Hepatocyte (in vitro differentiated cells): ENCODE measurements at regions not wholly inside any gene's neighbourhood (a gene's known extent, or its start where the extent isn't known, plus 50 kb on each side); places are given as distances from the start of the nearest gene placed in this dataset.

Experiments used
- DNase-seq: peaks from one replicate; pipeline ENCODE4 v3.0.0-alpha.2; 2016; ENCODE audit warnings: low spot score
- H2AFZ ChIP-seq: fragments of 200-600 bp; sonication (generic); 2 replicates; pipeline ENCODE4 v1.6.0; 2016; ENCODE audit warnings: antibody characterized with exemption, mild to moderate bottlenecking
- H3K27ac ChIP-seq: fragments of 200-600 bp; sonication (generic); 2 replicates; pipeline ENCODE4 v1.5.1; 2016; ENCODE audit warnings: mild to moderate bottlenecking
- H3K27me3 ChIP-seq: fragments of 200-600 bp; sonication (generic); 2 replicates; pipeline ENCODE4 v1.6.1; 2016
- H3K36me3 ChIP-seq: fragments of 200-600 bp; sonication (generic); replicated peaks from 2 replicates; pipeline ENCODE4 v1.5.1; 2016; ENCODE audit warnings: low read depth; ENCODE audit not compliant: insufficient read depth
- H3K4me1 ChIP-seq: fragments of 200-600 bp; sonication (generic); 2 replicates; pipeline ENCODE4 v1.5.1; 2016; ENCODE audit warnings: mild to moderate bottlenecking, moderate library complexity; ENCODE audit not compliant: insufficient read depth
- H3K4me2 ChIP-seq: fragments of 200-600 bp; sonication (generic); 2 replicates; pipeline ENCODE4 v1.6.0; 2016
- H3K4me3 ChIP-seq: fragments of 200-600 bp; sonication (generic); 2 replicates; pipeline ENCODE4 v1.5.1; 2016; ENCODE audit warnings: mild to moderate bottlenecking
- H3K79me2 ChIP-seq: fragments of 200-600 bp; sonication (generic); 2 replicates; pipeline ENCODE4 v1.6.0; 2017; ENCODE audit warnings: mild to moderate bottlenecking
- H3K9me2 ChIP-seq: fragments of 200-600 bp; sonication (generic); replicated peaks from 2 replicates; pipeline ENCODE4 v1.6.0; 2017; ENCODE audit warnings: mild to moderate bottlenecking; ENCODE audit not compliant: insufficient read depth
- H3K9me3 ChIP-seq: fragments of 200-600 bp; sonication (generic); 2 replicates; pipeline ENCODE4 v1.5.1; 2016; ENCODE audit warnings: low read depth, mild to moderate bottlenecking
- H4K20me1 ChIP-seq: fragments of 200-600 bp; sonication (generic); 2 replicates; pipeline ENCODE4 v1.6.0; 2016; ENCODE audit warnings: mild to moderate bottlenecking; ENCODE audit not compliant: insufficient read depth, poor library complexity, severe bottlenecking
- CTCF ChIP-seq: fragments of 200-600 bp; sonication (generic); IDR thresholded peaks from 2 replicates; pipeline ENCODE4 v1.5.1; 2016; ENCODE audit warnings: antibody characterized with exemption, mild to moderate bottlenecking; ENCODE audit not compliant: poor library complexity
- EZH2 ChIP-seq: fragments of 200-600 bp; sonication (generic); IDR thresholded peaks from 2 replicates; pipeline ENCODE4 v1.6.1; 2016; ENCODE audit warnings: antibody characterized with exemption, mild to moderate bottlenecking, borderline replicate concordance
- EZH2phosphoT487 ChIP-seq: fragments of 200-600 bp; sonication (generic); IDR thresholded peaks from one replicate; pipeline ENCODE4 v1.6.1; 2018; ENCODE audit warnings: antibody characterized with exemption, mild to moderate bottlenecking, low read depth, moderate library complexity; ENCODE audit not compliant: unreplicated experiment, severe bottlenecking
- WGBS: methylation state at CpG from one replicate; pipeline ENCODE4 v1.1.6; 2016; ENCODE audit warnings: low lambda C conversion rate; ENCODE audit errors: missing lambda C conversion rate; 5-methylcytosine and 5-hydroxymethylcytosine counted together

GRCh38 chr1:163412221-163412620 is 90.5 kb downstream of the NUF2 start:
- no peaks in the 10 kb centered on the region for H3K79me2 ChIP-seq
- H3K4me2 ChIP-seq, result no peak overlapping the region
- no peaks in the 10 kb centered on the region for H3K9me2 ChIP-seq
- no peaks in the 10 kb centered on the region for H3K9me3 ChIP-seq
- no peak for DNase-seq
- WGBS, result 80% methylated on average over 1 of the region's 1 CpG
- no peak overlapping the region for H2AFZ ChIP-seq
- H3K4me1 ChIP-seq, result peaks cover 5% of the 10 kb centered on the region
- H4K20me1 ChIP-seq, result no peaks in the 10 kb centered on the region
- no peaks in the 10 kb centered on the region for H3K36me3 ChIP-seq
- no peaks in the 10 kb centered on the region for H3K27me3 ChIP-seq
- H3K4me3 ChIP-seq, result no peak overlapping the region
- TF ChIP-seq CTCF (no peak), EZH2 (no peak), EZH2phosphoT487 (no peak)
- H3K27ac ChIP-seq, result no peak overlapping the region

- no peak overlapping the region for H3K4me2 ChIP-seq
- H3K4me3 ChIP-seq, result no peak overlapping the region
- no peak overlapping the region for H2AFZ ChIP-seq
- no peaks in the 10 kb centered on the region for H3K36me3 ChIP-seq
- no peak for DNase-seq
- no peaks in the 10 kb centered on the region for H3K9me3 ChIP-seq
- no peaks in the 10 kb centered on the region for H4K20me1 ChIP-seq
- WGBS, result 94% methylated on average over 3 of the region's 3 CpGs
- no peak overlapping the region for H3K27ac ChIP-seq
- H3K4me1 ChIP-seq, result peaks cover 5% of the 10 kb centered on the region
- TF ChIP-seq EZH2phosphoT487, result no peak
- no peak for TF ChIP-seq CTCF
- TF ChIP-seq EZH2, result no peak
- no peaks in the 10 kb centered on the region for H3K79me2 ChIP-seq
- no peaks in the 10 kb centered on the region for H3K9me2 ChIP-seq
- no peaks in the 10 kb centered on the region for H3K27me3 ChIP-seq
Observed at GRCh38 chr1:163414778-163415177, 93.0 kb downstream of the NUF2 start.

GRCh38 chr1:163421701-163422100 is 99.9 kb downstream of the NUF2 start:
- Histone ChIP-seq H3K27me3 (no peaks in the 10 kb centered on the region), H3K36me3 (no peaks in the 10 kb centered on the region), H3K4me2 (no peak overlapping the region), H3K4me1 (no peaks in the 10 kb centered on the region), H3K9me2 (no peaks in the 10 kb centered on the region), H3K79me2 (no peaks in the 10 kb centered on the region), H3K4me3 (no peak overlapping the region), H2AFZ (no peak overlapping the region), H3K9me3 (no peaks in the 10 kb centered on the region), H4K20me1 (no peaks in the 10 kb centered on the region), H3K27ac (no peak overlapping the region)
- WGBS, result 62% methylated on average over 2 of the region's 2 CpGs
- no peak for DNase-seq
- TF ChIP-seq CTCF (no peak), EZH2 (no peak), EZH2phosphoT487 (no peak)
